Hepatocyte (in vitro differentiated cells): ENCODE measurements at regions not wholly inside any gene's neighbourhood (a gene's known extent, or its start where the extent isn't known, plus 50 kb on each side); places are given as distances from the start of the nearest gene placed in this dataset.

ENCODE experiments used
- EZH2 ChIP-seq: fragments of 200-600 bp; sonication (generic); IDR thresholded peaks from 2 replicates; pipeline ENCODE4 v1.6.1; 2016; ENCODE audit warnings: antibody characterized with exemption, mild to moderate bottlenecking, borderline replicate concordance
- TF ChIP-seq, protein P1 (sequence below): fragments of 200-600 bp; sonication (generic); IDR thresholded peaks from 2 replicates; pipeline ENCODE4 v1.5.1; 2016; ENCODE audit warnings: antibody characterized with exemption, mild to moderate bottlenecking; ENCODE audit not compliant: poor library complexity

- TF ChIP-seq, protein P1, sequence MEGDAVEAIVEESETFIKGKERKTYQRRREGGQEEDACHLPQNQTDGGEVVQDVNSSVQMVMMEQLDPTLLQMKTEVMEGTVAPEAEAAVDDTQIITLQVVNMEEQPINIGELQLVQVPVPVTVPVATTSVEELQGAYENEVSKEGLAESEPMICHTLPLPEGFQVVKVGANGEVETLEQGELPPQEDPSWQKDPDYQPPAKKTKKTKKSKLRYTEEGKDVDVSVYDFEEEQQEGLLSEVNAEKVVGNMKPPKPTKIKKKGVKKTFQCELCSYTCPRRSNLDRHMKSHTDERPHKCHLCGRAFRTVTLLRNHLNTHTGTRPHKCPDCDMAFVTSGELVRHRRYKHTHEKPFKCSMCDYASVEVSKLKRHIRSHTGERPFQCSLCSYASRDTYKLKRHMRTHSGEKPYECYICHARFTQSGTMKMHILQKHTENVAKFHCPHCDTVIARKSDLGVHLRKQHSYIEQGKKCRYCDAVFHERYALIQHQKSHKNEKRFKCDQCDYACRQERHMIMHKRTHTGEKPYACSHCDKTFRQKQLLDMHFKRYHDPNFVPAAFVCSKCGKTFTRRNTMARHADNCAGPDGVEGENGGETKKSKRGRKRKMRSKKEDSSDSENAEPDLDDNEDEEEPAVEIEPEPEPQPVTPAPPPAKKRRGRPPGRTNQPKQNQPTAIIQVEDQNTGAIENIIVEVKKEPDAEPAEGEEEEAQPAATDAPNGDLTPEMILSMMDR: no peak
- TF ChIP-seq EZH2: no peak
Observed at GRCh38 chr10:21406595-21407193, 118.8 kb downstream of the SKIDA1 start.
